Mesodermal cell (in vitro differentiated cells): ENCODE measurements at regions not wholly inside any gene's neighbourhood (a gene's known extent, or its start where the extent isn't known, plus 50 kb on each side); places are given as distances from the start of the nearest gene placed in this dataset.

ENCODE experiments used
- H3K27ac ChIP-seq: 2 replicates; pipeline ENCODE4 v1.7.0; 2013; ENCODE audit warnings: mild to moderate bottlenecking, low read depth, low read length, moderate library complexity; ENCODE audit not compliant: severe bottlenecking
- H3K36me3 ChIP-seq: 2 replicates; pipeline ENCODE4 v1.7.1; 2013; ENCODE audit warnings: mild to moderate bottlenecking, low read length, moderate library complexity; ENCODE audit not compliant: control insufficient read depth, insufficient read depth
- H3K4me1 ChIP-seq: one replicate; pipeline ENCODE4 v1.7.1; 2013; ENCODE audit warnings: mild to moderate bottlenecking, low read length; ENCODE audit not compliant: insufficient read depth, control insufficient read depth, poor library complexity, severe bottlenecking
- H3K4me3 ChIP-seq: 2 replicates; pipeline ENCODE4 v1.7.0; 2013; ENCODE audit warnings: low read length, control low read depth, mild to moderate bottlenecking; ENCODE audit not compliant: insufficient read depth, poor library complexity, severe bottlenecking; ENCODE audit errors: extremely low read depth
- H3K9me3 ChIP-seq: 2 replicates; pipeline ENCODE4 v1.7.1; 2013; ENCODE audit warnings: mild to moderate bottlenecking, low read length, moderate library complexity; ENCODE audit not compliant: control insufficient read depth
- WGBS, 2 experiments: methylation state at CpG; one replicate each; pipeline ENCODE4 v1.1.5; 2013; ENCODE audit warnings: missing lambda C conversion rate in 2 of 2; ENCODE audit not compliant: insufficient coverage in 2 of 2; 5-methylcytosine and 5-hydroxymethylcytosine counted together

- Histone ChIP-seq H3K9me3 (peaks cover 4% of the 10 kb centered on the region), H3K27ac (no peak overlapping the region), H3K4me3 (no peak overlapping the region), H3K36me3 (no peaks in the 10 kb centered on the region), H3K4me1 (no peaks in the 10 kb centered on the region)
- 70 to 80% methylated on average over 2 to 3 of the region's 4 CpGs for WGBS, 2 experiments
Measured at GRCh38 chr13:40434516-40435397, 231.7 kb downstream of the FOXO1 start.

GRCh38 chr13:40438022-40438680 lies 228.3 kb downstream of the FOXO1 start:
- Histone ChIP-seq H3K4me1 (no peaks in the 10 kb centered on the region), H3K4me3 (no peak overlapping the region), H3K36me3 (no peaks in the 10 kb centered on the region), H3K9me3 (peaks cover 4% of the 10 kb centered on the region), H3K27ac (no peak overlapping the region)
- WGBS, 2 experiments, result 90% methylated on average over 2 to 3 of the region's 6 CpGs

- WGBS, 2 experiments, result 90 to 95% methylated on average over 10 of the region's 12 CpGs
- Histone ChIP-seq H3K27ac (no peak overlapping the region), H3K4me1 (no peaks in the 10 kb centered on the region), H3K4me3 (no peak overlapping the region), H3K36me3 (no peaks in the 10 kb centered on the region), H3K9me3 (no peaks in the 10 kb centered on the region)
Measured at GRCh38 chr13:40438999-40439797, 227.2 kb downstream of the FOXO1 start.

- Histone ChIP-seq H3K4me1 (no peaks in the 10 kb centered on the region), H3K27ac (no peak overlapping the region), H3K36me3 (no peaks in the 10 kb centered on the region), H3K9me3 (no peaks in the 10 kb centered on the region), H3K4me3 (no peak overlapping the region)
Measured at GRCh38 chr13:40439928-40440327, 226.5 kb downstream of the FOXO1 start.

GRCh38 chr13:40440990-40441820 lies 225.2 kb downstream of the FOXO1 start:
- 92 to 97% methylated on average over 6 to 8 of the region's 9 CpGs for WGBS, 2 experiments
- H3K27ac ChIP-seq, result peak overlapping the region; percentile 43
- no peak overlapping the region for H3K4me3 ChIP-seq
- no peaks in the 10 kb centered on the region for H3K9me3 ChIP-seq
- no peaks in the 10 kb centered on the region for H3K4me1 ChIP-seq
- no peaks in the 10 kb centered on the region for H3K36me3 ChIP-seq

- Histone ChIP-seq H3K4me3 (no peak overlapping the region), H3K36me3 (no peaks in the 10 kb centered on the region), H3K9me3 (no peaks in the 10 kb centered on the region), H3K27ac (no peak overlapping the region), H3K4me1 (no peaks in the 10 kb centered on the region)
- 87 to 89% methylated on average over 3 to 5 of the region's 5 CpGs for WGBS, 2 experiments
Measured at GRCh38 chr13:40442231-40442630, 224.2 kb downstream of the FOXO1 start.

GRCh38 chr13:40442826-40443225 lies 223.6 kb downstream of the FOXO1 start:
- H3K36me3 ChIP-seq, result no peaks in the 10 kb centered on the region
- no peaks in the 10 kb centered on the region for H3K4me1 ChIP-seq
- 69 to 72% methylated on average over 4 of the region's 6 CpGs for WGBS, 2 experiments
- no peak overlapping the region for H3K27ac ChIP-seq
- H3K9me3 ChIP-seq, result no peaks in the 10 kb centered on the region
- no peak overlapping the region for H3K4me3 ChIP-seq

GRCh38 chr13:40444241-40444640 lies 222.2 kb downstream of the FOXO1 start:
- H3K27ac ChIP-seq, result no peak overlapping the region
- no peaks in the 10 kb centered on the region for H3K36me3 ChIP-seq
- WGBS, 2 experiments, result 67 to 93% methylated on average over 2 of the region's 3 CpGs
- no peaks in the 10 kb centered on the region for H3K4me1 ChIP-seq
- peaks cover 1% of the 10 kb centered on the region for H3K9me3 ChIP-seq
- H3K4me3 ChIP-seq, result no peak overlapping the region

GRCh38 chr13:40445557-40445990 lies 220.9 kb downstream of the FOXO1 start:
- no peak overlapping the region for H3K4me3 ChIP-seq
- H3K36me3 ChIP-seq, result no peaks in the 10 kb centered on the region
- peaks cover 3% of the 10 kb centered on the region for H3K9me3 ChIP-seq
- H3K4me1 ChIP-seq, result no peaks in the 10 kb centered on the region
- WGBS, 2 experiments, result 86% methylated on average over 8 of the region's 11 CpGs
- no peak overlapping the region for H3K27ac ChIP-seq

- Histone ChIP-seq H3K4me3 (no peak overlapping the region), H3K4me1 (no peaks in the 10 kb centered on the region), H3K36me3 (no peaks in the 10 kb centered on the region), H3K27ac (no peak overlapping the region), H3K9me3 (peaks cover 3% of the 10 kb centered on the region)
- WGBS, 2 experiments, result 100% methylated on average over 2 of the region's 2 CpGs; no CpG with 5 or more reads in 1 of the 2 experiments
Measured at GRCh38 chr13:40446365-40446764, 220.1 kb downstream of the FOXO1 start.
